DOHH2 (cell line): ENCODE measurements at regions not wholly inside any gene's neighbourhood (a gene's known extent, or its start where the extent isn't known, plus 50 kb on each side); places are given as distances from the start of the nearest gene placed in this dataset.

Experiments used
- CTCF ChIP-seq: fragments of 200-600 bp; sonication (generic); IDR thresholded peaks from one replicate; pipeline ENCODE4 v1.5.1; 2014; ENCODE audit warnings: antibody characterized with exemption, mild to moderate bottlenecking, low read depth, low read length; ENCODE audit not compliant: poor library complexity, severe bottlenecking
- EZH2phosphoT487 ChIP-seq: fragments of 200-600 bp; sonication (generic); IDR thresholded peaks from 2 replicates; pipeline ENCODE4 v1.6.1; 2017; ENCODE audit warnings: borderline replicate concordance, mild to moderate bottlenecking, antibody characterized with exemption, low read length, moderate library complexity, mixed read lengths

DNA sequence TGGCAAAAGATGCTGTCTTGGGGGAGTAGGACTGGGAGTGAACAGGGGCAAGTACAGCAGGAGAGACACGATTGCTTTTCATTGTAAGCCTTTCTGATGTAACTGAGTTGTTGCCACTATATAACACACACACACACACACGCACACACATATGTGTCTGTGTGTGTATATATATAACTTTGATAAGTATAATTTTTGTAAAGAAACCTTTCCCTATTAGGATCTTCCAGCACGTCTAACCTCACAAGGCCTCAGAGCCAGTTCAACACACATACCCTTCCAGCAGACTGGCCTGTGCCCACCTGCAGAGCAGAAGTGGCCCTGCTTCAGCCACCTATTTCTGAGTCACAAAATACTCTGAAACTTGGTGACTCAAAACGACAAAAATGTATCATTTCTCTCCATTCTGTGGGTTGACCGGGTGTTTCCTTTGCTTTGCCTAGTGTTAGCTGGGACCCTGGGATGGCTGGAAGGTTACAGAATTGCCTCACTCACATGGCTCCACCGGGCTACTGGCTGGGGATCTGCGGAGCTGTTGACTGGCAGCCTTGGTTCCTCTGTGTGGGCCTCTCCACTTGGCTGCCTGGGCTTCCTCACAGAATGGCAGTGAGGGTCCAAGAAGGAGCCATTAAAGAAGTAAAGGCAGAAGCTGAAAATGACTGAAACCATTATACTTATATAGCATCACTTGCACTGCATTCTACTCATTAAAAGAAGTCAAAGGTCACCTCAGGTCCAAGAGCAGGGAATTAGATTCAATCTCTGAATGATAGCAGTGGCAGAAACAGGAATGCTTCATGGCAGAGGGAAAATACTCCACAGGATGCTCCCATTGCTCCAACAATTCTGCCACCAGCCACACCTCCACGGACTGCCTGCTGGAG, 126.4 kb downstream of the BANF2 start:
- TF ChIP-seq CTCF (no peak), EZH2phosphoT487 (no peak)
